PFSK-1 (cell line): ENCODE measurements at regions not wholly inside any gene's neighbourhood (a gene's known extent, or its start where the extent isn't known, plus 50 kb on each side); places are given as distances from the start of the nearest gene placed in this dataset.

Source experiments
- POLR2AphosphoS5 ChIP-seq: IDR thresholded peaks from 2 replicates; pipeline ENCODE4 v1.6.1; 2012; ENCODE audit warnings: low read depth, mild to moderate bottlenecking, control low read depth, low read length, moderate library complexity
- TAF1 ChIP-seq: IDR thresholded peaks from 2 replicates; pipeline ENCODE4 v1.6.1; 2012; ENCODE audit warnings: low read length, control low read depth, borderline replicate concordance; ENCODE audit not compliant: insufficient read depth
- TF ChIP-seq, protein P1 (sequence below), 2 experiments: IDR thresholded peaks; 2 replicates each; pipeline versions ENCODE4 v1.6.1 to v1.8.0; 2011 to 2012; ENCODE audit warnings: low read depth in 2 of 2, low read length in 2 of 2, control low read depth in 1 of 2, inconsistent platforms in 1 of 2, mild to moderate bottlenecking in 1 of 2, moderate library complexity in 1 of 2; ENCODE audit not compliant: insufficient read depth in 1 of 2

GRCh38 chr16:47949276-47949675 is 206.5 kb downstream of the ABCC12 start:
- no peak for TF ChIP-seq TAF1
- TF ChIP-seq, protein P1, sequence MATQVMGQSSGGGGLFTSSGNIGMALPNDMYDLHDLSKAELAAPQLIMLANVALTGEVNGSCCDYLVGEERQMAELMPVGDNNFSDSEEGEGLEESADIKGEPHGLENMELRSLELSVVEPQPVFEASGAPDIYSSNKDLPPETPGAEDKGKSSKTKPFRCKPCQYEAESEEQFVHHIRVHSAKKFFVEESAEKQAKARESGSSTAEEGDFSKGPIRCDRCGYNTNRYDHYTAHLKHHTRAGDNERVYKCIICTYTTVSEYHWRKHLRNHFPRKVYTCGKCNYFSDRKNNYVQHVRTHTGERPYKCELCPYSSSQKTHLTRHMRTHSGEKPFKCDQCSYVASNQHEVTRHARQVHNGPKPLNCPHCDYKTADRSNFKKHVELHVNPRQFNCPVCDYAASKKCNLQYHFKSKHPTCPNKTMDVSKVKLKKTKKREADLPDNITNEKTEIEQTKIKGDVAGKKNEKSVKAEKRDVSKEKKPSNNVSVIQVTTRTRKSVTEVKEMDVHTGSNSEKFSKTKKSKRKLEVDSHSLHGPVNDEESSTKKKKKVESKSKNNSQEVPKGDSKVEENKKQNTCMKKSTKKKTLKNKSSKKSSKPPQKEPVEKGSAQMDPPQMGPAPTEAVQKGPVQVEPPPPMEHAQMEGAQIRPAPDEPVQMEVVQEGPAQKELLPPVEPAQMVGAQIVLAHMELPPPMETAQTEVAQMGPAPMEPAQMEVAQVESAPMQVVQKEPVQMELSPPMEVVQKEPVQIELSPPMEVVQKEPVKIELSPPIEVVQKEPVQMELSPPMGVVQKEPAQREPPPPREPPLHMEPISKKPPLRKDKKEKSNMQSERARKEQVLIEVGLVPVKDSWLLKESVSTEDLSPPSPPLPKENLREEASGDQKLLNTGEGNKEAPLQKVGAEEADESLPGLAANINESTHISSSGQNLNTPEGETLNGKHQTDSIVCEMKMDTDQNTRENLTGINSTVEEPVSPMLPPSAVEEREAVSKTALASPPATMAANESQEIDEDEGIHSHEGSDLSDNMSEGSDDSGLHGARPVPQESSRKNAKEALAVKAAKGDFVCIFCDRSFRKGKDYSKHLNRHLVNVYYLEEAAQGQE (IDR thresholded peaks at IDR 0.05; ENCODE audit: insufficient read depth in 1 of 2, low read depth in 2 of 2, low read length in 2 of 2): no peak
- TF ChIP-seq POLR2AphosphoS5: no peak
